Hematopoietic multipotent progenitor cell (in vitro differentiated cells): ENCODE measurements at regions not wholly inside any gene's neighbourhood (a gene's known extent, or its start where the extent isn't known, plus 50 kb on each side); places are given as distances from the start of the nearest gene placed in this dataset.

Experiments used
- DNase-seq, 3 donors: peaks; one replicate each; pipeline ENCODE4 v3.0.0-alpha.2; 2011 to 2015; ENCODE audit warnings: low read depth in 2 of 3, low spot score in 2 of 3

- DNase-seq: no peak
These were observed 284.5 kb upstream of the PCDH20 start for GRCh38 chr13:61700181-61700580.

DNA sequence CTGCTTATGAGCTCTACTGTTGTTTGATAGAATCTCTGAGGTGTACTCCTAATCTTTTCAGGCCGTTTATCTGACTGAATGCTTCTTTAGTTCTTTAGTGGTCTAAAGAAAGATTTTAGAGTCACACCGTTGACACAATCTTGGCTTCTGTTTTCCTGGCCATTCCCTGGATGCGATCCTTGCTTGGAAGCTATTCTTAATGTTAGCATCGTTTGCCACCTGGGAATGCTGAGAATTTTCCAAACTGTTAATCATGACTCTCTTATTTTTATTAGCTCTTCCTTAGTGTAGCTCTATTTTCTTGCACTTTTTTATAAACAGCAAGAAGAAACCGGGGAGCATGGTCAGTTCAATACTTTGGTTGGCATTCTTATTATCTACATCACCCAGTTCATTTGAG is 281.0 kb upstream of the PCDH20 start:
- DNase-seq: no peak

- no peak for DNase-seq
These were observed 279.5 kb upstream of the PCDH20 start for GRCh38 chr13:61695147-61695546.

- DNase-seq: no peak
These were observed 277.0 kb upstream of the PCDH20 start for GRCh38 chr13:61692691-61693090.

DNA sequence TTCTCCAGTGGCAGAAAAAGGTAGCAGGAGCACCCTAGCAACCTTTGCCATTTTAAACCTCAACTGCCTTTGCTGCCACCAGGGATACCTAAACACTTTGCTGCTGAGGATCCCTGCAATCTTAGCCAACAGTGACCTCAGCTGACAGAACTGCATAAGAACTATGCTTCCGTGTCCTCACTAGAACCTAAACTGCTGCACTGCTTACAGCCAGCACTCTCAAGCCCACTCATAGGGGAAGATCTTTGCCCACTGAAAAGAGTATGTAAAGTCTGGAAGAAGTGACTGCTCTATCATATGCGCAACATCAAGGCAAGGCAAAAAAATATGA is 270.0 kb upstream of the PCDH20 start:
- DNase-seq: no peak

DNA sequence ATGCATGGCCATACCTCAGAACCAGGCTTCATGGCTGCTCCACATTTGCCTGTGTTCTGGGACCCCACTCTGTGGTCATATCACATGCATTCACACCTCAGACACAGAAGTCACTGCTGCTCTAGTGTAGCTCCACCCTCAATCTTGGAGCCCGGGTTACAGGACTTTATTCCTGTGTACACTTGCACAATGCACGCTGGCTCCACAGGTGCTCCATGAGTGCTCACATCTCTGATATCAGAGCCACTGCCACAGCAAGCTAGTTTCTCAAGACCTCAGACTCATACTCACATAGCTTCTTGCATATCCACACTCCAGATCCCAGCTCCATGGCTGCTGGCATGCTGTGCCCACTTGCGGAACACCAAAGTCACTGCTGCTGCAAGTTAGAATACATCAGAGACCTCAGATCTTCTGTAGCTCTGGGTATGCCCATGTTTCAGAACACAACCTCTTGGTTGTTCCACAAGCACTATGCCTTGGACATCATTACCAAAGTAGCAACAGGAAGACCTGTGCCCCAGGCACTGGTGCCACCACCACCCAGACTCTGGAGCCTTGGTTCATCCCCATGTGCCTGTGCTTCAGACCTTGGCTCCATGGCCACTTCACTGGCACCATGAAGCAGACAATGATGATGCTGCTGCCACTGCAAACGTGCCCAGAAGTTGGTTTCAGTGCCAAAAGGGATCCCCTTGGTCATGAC is 269.5 kb upstream of the PCDH20 start:
- no peak for DNase-seq

- no peak for DNase-seq
These were observed 257.1 kb upstream of the PCDH20 start for GRCh38 chr13:61672756-61673155.

- DNase-seq: no peak
These were observed 254.9 kb upstream of the PCDH20 start for GRCh38 chr13:61670384-61671161.

DNA sequence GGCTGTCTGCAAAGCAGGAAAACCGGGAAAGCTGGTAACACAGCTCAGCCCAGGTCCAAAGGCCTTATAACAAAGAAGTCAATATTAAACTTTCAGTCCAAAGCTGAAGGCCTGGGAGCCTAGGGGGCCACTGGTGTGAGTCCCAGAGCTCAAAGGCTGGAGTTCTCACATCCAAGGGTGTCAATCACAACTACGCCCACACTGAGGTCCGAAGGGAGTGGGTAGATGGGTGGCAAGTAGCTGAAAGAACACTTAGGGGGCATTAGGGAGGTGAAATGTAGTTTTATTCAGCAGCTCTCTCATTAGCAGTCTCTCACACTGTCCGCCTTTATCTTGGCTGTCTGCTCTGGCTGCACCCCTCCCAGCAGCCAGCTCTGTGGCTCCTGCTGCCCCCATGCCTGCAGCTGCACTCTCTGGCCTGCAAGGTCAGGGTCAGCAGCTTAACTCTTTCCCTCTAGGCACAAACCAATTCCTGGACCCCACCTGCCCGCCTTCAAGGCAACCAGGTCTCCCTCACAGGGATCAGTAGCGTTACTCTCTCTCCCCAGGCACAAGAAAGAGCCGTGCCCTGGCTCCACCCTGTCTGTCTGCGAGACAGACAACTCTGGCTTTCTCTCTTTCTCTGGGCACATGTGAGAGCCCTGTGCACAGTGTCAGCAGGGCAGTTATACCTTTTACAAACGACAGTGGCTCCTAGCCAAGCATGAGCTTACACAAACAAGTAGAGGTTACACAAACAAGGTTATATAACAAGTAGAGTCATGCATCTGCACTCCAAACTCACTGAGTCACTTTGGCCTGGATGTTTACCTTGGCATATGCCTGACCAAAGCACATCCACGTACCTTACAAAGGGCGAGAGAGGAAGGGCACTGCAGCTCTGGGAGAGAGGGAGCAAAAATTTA is 249.4 kb upstream of the PCDH20 start:
- no peak for DNase-seq

GRCh38 chr13:61654481-61654880 is 238.8 kb upstream of the PCDH20 start:
- no peak for DNase-seq

DNA sequence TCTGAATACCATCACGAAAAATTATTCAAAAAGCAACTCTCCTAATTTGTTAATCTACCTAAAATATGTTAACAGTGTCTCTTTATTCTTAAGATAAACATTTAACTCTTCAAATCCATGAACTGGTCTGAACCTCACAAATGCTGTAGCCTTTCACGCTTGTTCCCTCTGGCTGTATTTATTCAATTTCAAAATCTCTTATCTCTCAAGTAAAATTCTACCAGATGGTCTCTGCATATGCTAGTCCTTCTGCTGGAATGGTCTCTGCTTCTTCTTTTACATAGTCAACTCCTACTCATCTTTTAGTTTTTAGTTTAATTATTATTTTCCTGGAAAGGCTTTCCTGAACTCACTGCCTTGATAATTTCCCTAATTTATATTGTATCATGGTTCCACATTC is 232.9 kb upstream of the PCDH20 start:
- DNase-seq: no peak

- DNase-seq: no peak
These were observed 196.5 kb upstream of the PCDH20 start for GRCh38 chr13:61612192-61612591.

- no peak for DNase-seq
These were observed 192.5 kb upstream of the PCDH20 start for GRCh38 chr13:61608138-61608537.

DNA sequence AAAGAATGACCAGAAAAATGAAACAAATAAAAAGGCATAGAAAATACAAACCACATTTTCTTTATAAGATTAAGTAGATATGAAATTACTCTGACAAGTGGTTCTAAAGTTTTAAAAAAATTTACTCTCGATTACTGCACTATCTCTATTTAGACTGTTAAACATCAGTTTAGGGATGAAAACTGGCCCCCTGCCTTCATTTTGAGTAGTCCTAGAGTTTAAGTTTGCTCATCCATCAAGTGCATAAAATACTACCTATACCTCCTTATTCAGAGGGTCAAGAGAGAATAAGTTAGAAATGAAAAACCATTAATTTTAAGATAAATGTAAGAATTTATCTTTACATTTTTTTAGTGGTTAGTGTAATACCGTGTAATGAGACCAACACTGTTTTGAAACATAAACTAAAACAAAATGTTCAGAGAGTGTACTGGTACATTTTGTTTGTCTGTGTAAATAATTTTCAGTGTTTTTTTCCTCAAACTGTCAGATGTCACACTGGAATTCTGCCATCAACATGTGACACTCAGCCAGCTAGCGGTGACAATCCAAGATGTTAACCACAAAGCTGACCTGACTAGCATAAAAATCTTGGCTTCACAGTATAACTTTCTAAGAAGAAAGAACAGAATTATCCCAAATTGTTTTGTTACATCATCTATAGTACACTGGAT is 184.8 kb upstream of the PCDH20 start:
- no peak for DNase-seq

DNA sequence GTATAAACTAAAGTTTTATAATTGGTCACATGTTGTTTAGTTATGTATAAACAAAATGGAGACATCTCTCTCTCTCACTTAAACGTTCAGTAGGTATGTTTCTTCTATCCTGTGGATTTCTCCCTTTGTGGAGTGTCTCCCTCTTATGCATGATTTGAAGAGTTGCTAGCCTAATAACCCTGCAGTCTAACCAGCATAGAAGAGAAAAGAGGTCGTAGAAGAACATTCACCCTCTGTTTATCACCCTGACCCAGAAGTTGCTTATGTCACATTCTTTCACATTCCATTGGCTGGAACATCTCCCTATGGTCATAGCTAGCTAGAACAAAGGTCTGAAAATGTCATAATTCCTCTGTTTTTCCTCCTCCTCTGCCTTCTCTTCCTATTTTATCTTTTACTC is 176.8 kb upstream of the PCDH20 start:
- DNase-seq: no peak

GRCh38 chr13:61575973-61576372 is 160.3 kb upstream of the PCDH20 start:
- DNase-seq: no peak

DNA sequence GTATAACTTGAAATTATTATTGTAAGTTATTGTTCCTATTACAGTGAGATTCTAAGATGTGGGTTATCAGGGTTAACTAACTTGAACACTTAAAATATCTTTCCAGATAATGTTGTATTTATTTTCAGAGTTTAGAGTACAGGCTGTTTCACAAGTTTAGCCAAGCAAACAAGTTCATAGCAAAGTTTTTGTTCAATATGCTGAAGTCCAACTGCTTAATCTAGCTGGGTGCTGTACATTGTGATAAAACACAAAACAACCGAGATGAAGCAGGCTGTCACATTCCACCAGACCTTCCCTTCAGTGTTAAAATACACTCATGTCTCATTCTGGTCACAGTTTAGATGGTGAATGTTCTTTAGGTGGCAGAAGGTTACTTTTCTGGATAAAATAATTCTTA is 148.0 kb upstream of the PCDH20 start:
- DNase-seq: no peak

- DNase-seq: no peak
These were observed 131.3 kb upstream of the PCDH20 start for GRCh38 chr13:61546911-61547310.

- no peak for DNase-seq
These were observed 130.8 kb upstream of the PCDH20 start for GRCh38 chr13:61546413-61546812.

DNA sequence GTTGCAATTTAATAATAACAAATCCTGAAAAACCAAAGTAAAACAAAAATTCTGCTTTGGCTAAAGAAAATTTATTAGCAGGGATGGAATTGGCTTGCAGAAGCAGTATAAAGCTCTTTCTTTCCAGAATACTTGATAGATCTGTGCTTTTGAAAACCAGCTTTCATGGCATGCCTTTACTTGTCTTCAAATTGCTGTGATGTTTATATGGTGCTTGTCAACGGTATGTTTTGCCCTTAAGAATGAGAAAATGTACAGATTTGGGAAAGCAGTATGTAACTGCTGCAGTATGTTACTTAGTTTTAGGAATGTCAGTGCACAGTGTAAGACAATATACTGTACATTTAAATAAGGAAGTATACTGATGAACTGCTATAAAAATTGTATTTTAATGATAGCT is 120.8 kb upstream of the PCDH20 start:
- DNase-seq: no peak
